ENCODE measurements at regions not wholly inside any gene's neighbourhood (a gene's known extent, or its start where the extent isn't known, plus 50 kb on each side); places are given as distances from the start of the nearest gene placed in this dataset.
A peak's percentile ranks its signal among the peaks of the same experiment; 100 is the strongest.

GRCh38 chr17:79414793-79415211, 196.0 kb downstream of the RBFOX3 start:
- no peak for DNase-seq

GRCh38 chr17:79414063-79414792, 196.6 kb downstream of the RBFOX3 start:
- no peak for DNase-seq

- no peak for DNase-seq
These were observed 197.2 kb downstream of the RBFOX3 start for GRCh38 chr17:79413611-79414010.

GRCh38 chr17:79412886-79413390, 197.9 kb downstream of the RBFOX3 start:
- DNase-seq, result no peak

- no peak for DNase-seq
These were observed 198.7 kb downstream of the RBFOX3 start for GRCh38 chr17:79412110-79412509.

GRCh38 chr17:79411419-79411818, 199.4 kb downstream of the RBFOX3 start:
- no peak for DNase-seq

GRCh38 chr17:79410681-79411080, 200.2 kb downstream of the RBFOX3 start:
- no peak for DNase-seq

GRCh38 chr17:79408251-79408650, 202.6 kb downstream of the RBFOX3 start:
- no peak for DNase-seq

GRCh38 chr17:79407385-79407784, 203.5 kb downstream of the RBFOX3 start:
- DNase-seq, result no peak

GRCh38 chr17:79406316-79406715, 204.5 kb downstream of the RBFOX3 start:
- no peak for DNase-seq

- DNase-seq, result no peak
These were observed 205.0 kb downstream of the RBFOX3 start for GRCh38 chr17:79405823-79406222.

GRCh38 chr17:79404136-79404911, 206.5 kb downstream of the RBFOX3 start:
- no peak for DNase-seq

- no peak for DNase-seq
These were observed 208.9 kb downstream of the RBFOX3 start for GRCh38 chr17:79401704-79402674.

GRCh38 chr17:79400989-79401703, 209.7 kb downstream of the RBFOX3 start:
- peak; percentile 71 for DNase-seq

GRCh38 chr17:79399610-79400144, 211.2 kb downstream of the RBFOX3 start:
- DNase-seq, result no peak

GRCh38 chr17:79398441-79398840, 212.4 kb downstream of the RBFOX3 start:
- DNase-seq, result no peak

- DNase-seq, result no peak
These were observed 214.2 kb downstream of the RBFOX3 start for GRCh38 chr17:79396696-79397095.

- DNase-seq, result no peak
These were observed 215.3 kb downstream of the RBFOX3 start for GRCh38 chr17:79395545-79395944.

- no peak for DNase-seq
These were observed 215.8 kb downstream of the RBFOX3 start for GRCh38 chr17:79395066-79395465.

- peak; percentile 74 for DNase-seq
These were observed 217.3 kb downstream of the RBFOX3 start for GRCh38 chr17:79393358-79394052.

- DNase-seq, result no peak
These were observed 218.3 kb downstream of the RBFOX3 start for GRCh38 chr17:79392598-79392997.
